ENCODE measurements at regions not wholly inside any gene's neighbourhood (a gene's known extent, or its start where the extent isn't known, plus 50 kb on each side); places are given as distances from the start of the nearest gene placed in this dataset.

DNA sequence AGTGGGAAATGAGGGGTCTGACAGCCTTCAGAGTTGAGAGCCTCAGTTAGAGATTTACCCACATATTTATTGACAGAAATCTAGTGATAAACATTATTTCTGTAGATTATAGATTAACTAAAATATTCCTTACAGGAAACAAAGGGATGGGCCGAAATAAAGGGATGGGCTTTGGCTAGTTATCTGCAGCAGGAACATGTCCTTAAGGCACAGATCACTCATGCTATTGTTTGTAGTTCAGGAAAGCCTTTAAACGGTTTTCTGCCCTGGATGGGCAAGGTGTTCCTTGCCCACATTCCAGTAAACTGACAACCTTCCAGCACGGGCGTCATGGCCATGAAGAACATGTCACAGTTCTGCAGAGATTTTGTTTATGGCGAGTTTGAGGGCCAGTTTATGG, 154.8 kb upstream of the TOM1L1 start:
- no peak for DNase-seq

DNA sequence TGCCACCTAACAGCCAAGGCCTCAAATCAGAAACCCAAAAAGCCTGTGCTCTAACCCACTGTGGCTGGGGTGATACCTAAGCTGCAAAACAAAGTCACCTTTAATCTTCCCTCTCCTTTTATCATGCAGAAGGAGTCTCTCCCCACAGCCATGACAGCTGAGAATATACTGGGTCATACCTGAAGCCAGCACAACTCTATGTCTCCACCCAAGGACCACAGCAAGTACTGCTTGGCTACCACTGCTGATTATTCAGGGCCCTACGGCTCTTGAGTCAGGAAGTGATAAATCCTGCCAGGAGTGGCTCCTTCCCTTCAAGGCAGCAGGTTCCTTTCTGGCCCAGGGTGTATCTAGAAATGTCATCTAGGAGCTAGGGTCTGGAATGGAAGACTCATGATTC, 151.5 kb upstream of the TOM1L1 start:
- no peak for DNase-seq

DNA sequence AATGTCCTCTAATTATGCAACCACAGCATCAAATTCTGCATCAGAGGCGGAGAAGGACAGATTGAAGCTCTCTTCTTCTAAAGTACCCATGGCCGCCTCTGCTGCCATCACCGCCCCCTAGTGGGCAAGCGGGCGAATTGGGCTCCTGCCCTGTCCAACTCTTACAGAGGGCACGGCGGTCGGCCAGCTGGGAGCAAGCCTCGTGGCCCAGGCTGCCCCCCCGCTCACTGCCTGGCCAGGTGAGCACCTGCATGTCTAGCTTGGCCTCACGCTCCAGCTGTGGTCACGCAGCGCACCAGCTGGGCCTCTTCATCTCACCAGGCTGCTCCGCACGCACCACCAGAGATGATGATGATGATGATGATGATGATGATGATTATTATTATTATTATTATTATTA, 146.1 kb upstream of the TOM1L1 start:
- no peak for DNase-seq

DNA sequence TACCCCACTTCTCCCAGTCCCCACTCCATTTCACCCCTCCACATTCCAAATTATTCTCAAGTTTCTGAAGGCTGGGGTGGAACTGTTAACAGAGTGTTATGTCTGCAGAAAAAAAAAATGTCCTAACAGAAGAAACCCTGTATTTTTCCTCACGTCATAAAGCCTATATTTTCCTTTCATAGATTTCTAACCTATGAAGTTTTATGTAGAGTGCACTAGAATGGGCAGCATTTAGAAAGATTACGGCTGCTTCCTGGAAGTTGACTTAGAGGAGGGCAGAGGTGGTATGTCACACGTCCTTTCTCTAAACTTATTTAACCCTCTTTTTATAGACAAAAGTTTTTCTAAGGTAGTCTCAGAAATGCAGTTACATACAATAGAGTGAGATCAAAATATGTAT, 139.8 kb upstream of the TOM1L1 start:
- no peak for DNase-seq

- DNase-seq, result no peak
Observed at GRCh38 chr17:54770836-54771235, 129.8 kb upstream of the TOM1L1 start.

DNA sequence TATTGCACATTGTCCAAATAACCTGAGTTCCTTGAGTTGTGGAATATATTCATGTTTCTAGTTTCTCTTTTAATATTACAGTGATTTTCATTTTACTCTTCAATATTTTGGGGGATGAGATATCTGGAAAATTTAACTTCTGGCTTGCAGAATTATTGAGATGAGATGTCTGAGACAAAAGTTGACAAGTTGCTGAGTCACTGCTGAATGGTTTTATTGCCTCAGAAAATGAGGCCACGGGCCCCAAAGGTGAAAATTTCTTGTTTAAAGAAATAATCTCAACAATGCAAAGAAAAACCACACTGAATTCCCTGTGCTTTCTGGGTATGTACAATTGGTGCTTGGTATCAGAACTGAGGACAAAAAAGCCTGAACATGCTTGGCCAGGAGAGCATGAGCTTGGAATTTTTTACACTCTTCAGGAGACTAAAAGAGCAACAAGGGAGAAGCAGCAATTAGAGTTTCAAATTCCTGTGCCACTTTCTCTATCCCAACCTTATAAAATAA, 129.2 kb upstream of the TOM1L1 start:
- no peak for DNase-seq

DNA sequence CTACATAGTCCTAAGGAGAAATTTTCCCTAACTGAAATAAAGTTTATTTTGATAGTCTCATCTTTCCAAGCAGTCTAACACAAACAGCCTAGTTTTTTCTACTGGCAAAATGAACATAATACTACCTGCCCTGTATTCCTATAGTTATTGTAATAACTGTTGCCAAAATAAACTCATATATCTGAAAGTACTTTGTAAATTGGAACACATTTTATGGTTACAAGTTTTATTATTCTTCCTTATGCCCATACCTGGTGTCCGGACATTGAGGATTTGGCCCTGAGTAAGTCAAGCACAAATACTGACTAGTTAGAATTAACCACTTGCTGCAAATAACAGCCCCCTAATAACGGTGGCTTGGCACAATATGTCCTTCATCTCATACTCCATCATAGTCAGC, 120.4 kb upstream of the TOM1L1 start:
- no peak for DNase-seq

DNA sequence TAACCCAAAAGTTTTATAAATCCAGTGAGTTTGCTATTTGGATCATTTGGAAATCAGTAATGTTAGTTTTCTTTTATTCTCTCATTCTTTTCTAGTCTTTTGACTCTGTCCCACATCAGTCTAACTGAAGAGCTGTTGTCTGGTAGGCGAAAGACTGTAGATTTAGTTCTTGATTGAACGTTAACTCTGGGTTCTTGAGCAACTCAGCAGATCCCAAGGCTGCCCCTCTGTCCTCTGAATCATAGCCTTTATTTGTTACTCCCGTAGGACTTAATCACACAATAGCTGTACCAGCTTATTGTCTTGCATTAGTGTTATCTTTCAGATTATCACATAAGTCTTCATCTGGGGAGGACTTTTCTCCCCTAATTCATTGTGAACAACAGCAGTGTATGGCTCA, 119.3 kb upstream of the TOM1L1 start:
- DNase-seq, result no peak

DNA sequence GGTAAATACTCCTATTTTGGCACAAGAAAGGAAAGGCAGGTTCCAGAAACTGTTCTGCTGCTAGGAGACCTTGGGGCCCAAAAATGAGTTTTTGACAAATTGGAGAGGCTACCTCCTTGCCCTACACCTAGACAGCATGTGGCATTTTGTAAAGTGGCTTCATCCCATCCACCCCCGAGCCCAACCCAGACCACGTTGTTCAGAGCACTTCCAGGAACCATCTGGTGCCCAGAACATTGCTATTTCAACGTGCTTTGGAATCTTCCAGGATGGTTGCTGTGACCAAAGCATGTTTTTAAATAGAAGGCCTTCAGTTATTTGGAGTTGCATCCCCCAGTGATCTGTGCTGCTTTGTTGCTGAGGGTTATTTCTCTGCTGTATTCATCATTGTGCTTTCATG, 116.3 kb upstream of the TOM1L1 start:
- no peak for DNase-seq

DNA sequence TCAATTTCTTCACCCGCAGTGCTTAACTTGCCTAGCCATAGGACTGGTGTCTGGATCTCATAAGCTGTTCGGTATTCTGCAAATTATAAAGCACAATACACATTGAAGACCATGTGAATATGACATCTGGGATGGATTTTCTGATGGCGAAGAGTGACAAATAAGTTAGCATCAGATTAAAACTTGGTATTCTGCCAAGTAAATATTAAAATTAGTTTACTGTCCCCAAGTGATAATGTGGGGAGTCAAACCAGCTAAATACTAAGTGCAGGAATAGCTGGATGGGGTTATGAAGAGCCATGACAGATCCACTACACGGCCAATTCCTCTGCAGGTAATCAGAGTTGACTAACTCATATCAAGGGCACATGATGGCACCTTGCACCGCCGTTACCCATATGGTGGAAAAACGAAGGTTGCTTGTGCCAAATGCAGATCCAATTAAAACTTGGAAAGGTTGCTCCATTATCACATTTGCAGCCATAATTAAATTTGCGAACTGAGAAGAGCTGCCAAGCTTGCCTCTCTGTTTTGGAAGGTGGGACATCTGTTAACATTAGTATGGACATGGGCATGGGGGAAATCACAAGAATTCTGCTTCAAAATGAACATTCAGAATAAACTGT, 114.9 kb upstream of the TOM1L1 start:
- DNase-seq, result no peak

GRCh38 chr17:54789101-54789880, 111.4 kb upstream of the TOM1L1 start:
- no peak for DNase-seq

- no peak for DNase-seq
Observed at GRCh38 chr17:54793271-54793670, 107.4 kb upstream of the TOM1L1 start.

DNA sequence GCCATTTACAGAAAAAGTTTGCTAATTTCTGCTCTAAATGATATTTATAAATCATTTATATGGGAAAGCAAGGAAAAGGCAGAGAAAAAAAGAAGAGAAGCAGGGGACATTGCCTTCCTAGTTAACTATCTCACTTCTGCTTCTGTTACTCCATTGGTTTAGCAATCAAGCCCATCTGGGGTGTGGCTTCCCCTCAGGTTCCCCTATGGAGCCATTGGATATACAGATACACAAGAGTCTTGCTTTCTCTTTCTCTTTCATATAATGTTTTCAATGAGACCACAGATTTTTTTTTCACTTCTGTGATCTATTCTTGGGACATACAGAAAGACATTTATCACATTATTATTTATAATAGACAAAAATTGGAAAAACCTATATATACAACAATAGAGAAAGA, 105.6 kb upstream of the TOM1L1 start:
- DNase-seq, result no peak

- no peak for DNase-seq
Observed at GRCh38 chr17:54807331-54807730, 93.3 kb upstream of the TOM1L1 start.

GRCh38 chr17:54813896-54814295, 86.8 kb upstream of the TOM1L1 start:
- DNase-seq, result no peak

DNA sequence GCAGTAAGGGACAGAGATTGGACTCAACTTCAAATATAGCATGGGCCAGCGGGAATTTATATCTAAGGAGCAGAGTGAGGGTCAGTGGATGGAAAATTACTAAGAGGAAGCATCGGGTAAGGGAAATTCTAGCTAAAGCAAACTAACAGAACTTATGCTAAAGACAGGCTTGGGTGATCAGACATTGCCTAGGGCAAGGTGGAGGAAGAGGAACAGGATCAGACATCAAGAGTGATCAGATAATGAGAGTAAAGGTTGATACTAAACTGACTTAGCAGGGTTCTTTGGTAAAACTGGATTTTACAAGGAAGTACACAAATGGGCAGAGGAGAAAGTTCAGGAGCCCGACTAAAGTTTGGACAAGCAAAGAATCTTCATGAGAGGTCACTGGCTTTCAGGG, 86.3 kb upstream of the TOM1L1 start:
- no peak for DNase-seq

GRCh38 chr17:54834086-54834485, 66.6 kb upstream of the TOM1L1 start:
- no peak for DNase-seq

- no peak for DNase-seq
Observed at GRCh38 chr17:54835015-54835414, 65.6 kb upstream of the TOM1L1 start.

- no peak for DNase-seq
Observed at GRCh38 chr17:54836723-54837462, 63.8 kb upstream of the TOM1L1 start.

DNA sequence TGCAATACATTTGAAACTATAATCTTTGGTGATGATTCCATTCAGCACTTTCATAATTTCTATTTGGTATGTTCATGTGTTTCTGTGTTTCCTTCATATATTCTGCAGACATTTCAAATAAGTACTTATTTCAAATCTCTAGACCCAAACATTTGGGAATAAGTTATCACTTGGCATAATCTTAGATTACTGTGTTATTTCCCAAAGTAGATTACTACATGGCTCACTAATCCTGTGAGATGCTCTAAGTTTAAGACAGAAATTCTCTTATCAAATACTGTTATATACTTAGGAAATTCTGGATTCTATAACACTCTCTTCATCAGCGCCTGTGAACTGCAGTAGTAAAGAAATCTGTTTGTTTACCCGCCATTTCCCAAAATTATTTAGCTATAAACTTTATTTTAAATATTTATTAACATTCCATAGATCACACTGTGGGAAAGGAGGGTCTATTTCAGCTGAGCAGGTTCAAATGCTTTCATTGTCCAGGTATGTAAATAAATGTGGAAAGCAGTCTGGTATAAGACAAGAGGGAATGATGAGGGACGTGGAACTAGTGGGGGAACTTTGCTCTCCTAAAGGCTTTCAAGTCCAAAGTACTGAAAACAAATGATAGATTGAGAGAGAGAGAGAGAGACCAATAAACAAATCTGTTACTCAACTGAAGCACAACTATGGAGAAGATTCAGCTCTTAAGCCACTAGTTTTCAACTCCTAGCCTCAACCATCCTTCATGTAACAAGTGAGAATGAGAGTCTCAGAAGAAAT, 61.8 kb upstream of the TOM1L1 start:
- no peak for DNase-seq

DNA sequence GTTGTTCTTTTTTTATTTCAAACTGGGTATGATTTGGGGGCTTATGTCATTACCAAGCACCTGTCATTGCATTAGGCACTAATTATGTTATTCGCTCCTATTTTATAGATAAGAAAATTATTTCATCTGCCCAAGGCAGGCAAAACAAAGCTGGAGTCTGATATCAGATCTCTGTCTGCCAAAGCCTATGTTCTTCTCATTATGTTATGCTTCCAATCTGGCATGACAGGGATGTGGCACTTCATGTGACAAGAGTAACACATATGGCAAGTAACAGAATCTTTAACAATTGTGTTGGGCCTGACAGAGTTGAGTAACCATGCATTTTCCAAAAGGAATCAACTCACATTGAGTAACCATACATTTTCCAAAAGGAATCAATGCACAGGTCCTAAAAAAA, 61.2 kb upstream of the TOM1L1 start:
- no peak for DNase-seq

- DNase-seq, result no peak
Observed at GRCh38 chr17:54840885-54841591, 59.6 kb upstream of the TOM1L1 start.

DNA sequence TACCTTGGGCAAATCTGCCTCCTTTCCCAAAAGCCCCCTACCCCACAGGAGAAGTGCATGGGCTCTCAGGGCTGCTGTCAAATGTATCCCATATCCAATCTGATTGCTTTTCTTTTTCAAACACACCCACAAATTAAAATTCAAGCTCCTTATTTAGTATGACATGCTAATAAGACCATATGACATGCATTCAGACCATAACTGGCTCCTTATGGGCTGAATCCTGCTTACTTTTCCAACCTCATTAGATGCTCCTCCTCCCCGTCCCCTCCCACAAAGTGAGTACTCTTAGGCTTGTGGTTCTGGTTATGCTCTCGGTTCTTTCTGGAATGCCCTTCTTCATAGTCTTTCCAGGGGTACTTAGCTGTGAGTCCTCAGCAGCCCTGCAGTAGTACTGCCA, 59.0 kb upstream of the TOM1L1 start:
- no peak for DNase-seq
